ENCODE measurements at regions not wholly inside any gene's neighbourhood (a gene's known extent, or its start where the extent isn't known, plus 50 kb on each side); places are given as distances from the start of the nearest gene placed in this dataset.
A peak's percentile ranks its signal among the peaks of the same experiment; 100 is the strongest.

DNA sequence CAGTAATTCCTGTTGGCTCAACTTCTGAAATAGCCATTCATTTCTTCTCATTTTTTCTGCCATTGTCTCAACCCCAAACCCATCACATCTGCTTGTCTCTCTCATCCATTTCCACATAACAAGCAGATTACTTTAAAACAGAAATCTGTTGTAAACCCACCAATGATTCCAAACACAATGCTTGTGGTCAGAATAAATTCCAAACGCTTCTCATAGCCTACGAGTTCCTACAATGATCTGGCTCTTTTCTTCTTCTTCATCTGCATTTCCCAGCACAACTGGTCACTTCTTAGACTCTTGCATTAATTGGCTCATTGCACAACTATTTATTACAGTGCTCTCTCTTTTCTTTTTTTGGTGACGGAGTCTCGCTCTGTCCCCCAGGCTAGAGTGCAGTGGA lies 364.1 kb downstream of the GATA3 start:
- ChIA-PET POLR2A (interaction anchor here in 1 of 2 donors (0.6 kb wide), 1 partner anchor 86 kb away, joined by 5 read pairs; no protein-coding TSS in a partner anchor), CTCF (no interaction called here)
- no peaks in the 10 kb centered on the region for H3K9me3 ChIP-seq
- peak overlapping the region in 1 of 2 donors; percentile 17 for H3K27ac Mint-ChIP-seq
- H3K4me3 Mint-ChIP-seq: no peak overlapping the region
- H3K4me1 ChIP-seq (ENCODE audit: control insufficient read depth in 1 of 2, extremely low read depth in 1 of 2, insufficient read depth in 2 of 2, low read length in 2 of 2): peaks cover 6 to 17% of the 10 kb centered on the region in 2 experiments
- 100% methylated on average over 2 of the region's 4 CpGs for WGBS (ENCODE audit: insufficient coverage)
- H3K36me3 Mint-ChIP-seq: no peaks in the 10 kb centered on the region
- peaks cover 0 to 4% (median 3%) of the 10 kb centered on the region in 3 donors for H3K9me3 Mint-ChIP-seq
- no peak overlapping the region for H3K4me3 ChIP-seq (ENCODE audit: control insufficient read depth in 1 of 2, extremely low read depth in 1 of 2, low read length in 1 of 2)
- no peak for ATAC-seq (replicated peaks in 1 of 4)
- H3K36me3 ChIP-seq (ENCODE audit: control insufficient read depth in 2 of 2, extremely low read depth in 1 of 2, insufficient read depth in 1 of 2, low read length in 1 of 2): no peaks in the 10 kb centered on the region
- H3K27me3 ChIP-seq (replicated peaks in 1 of 2; ENCODE audit: control insufficient read depth in 2 of 2, extremely low read depth in 1 of 2, insufficient read depth in 2 of 2, low read length in 1 of 2): no peaks in the 10 kb centered on the region
- H3K27ac ChIP-seq (ENCODE audit: low read length): no peak overlapping the region
- no peak for DNase-seq
- H3K27me3 Mint-ChIP-seq: no peaks in the 10 kb centered on the region
- peaks cover 28 to 40% (median 31%) of the 10 kb centered on the region in 3 donors for H3K4me1 Mint-ChIP-seq

DNA sequence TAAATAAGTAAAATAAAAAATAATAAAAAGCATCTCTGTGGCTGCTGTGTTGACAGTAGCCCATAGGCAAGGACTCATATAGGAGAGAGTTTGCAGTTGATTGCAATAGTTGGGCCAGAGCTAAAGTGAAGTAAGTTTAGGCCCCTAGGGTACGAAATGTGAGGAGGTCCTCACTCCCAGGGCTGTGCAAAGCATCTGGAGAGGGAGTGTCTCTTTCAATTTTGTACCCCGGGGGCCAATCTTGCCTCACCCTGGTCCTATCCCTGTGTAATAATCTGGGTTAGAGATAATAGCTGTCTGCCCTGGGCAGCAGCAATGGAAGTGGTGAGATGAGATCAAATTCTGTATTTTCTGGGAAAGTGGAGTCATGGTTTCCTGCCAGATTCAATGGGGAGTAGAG lies 365.7 kb downstream of the GATA3 start:
- Mint-ChIP-seq H3K27ac (no peak overlapping the region), H3K9me3 (peaks cover 0 to 4% (median 0%) of the 10 kb centered on the region in 3 donors), H3K36me3 (no peaks in the 10 kb centered on the region), H3K27me3 (no peaks in the 10 kb centered on the region), H3K4me3 (no peak overlapping the region), H3K4me1 (peaks cover 38 to 44% (median 39%) of the 10 kb centered on the region in 3 donors)
- Histone ChIP-seq H3K36me3 (ENCODE audit: control insufficient read depth in 2 of 2, extremely low read depth in 1 of 2, insufficient read depth in 1 of 2, low read length in 1 of 2) (no peaks in the 10 kb centered on the region), H3K27ac (ENCODE audit: low read length) (no peak overlapping the region), H3K9me3 (no peaks in the 10 kb centered on the region), H3K27me3 (replicated peaks in 1 of 2; ENCODE audit: control insufficient read depth in 2 of 2, extremely low read depth in 1 of 2, insufficient read depth in 2 of 2, low read length in 1 of 2) (no peaks in the 10 kb centered on the region), H3K4me1 (ENCODE audit: control insufficient read depth in 1 of 2, extremely low read depth in 1 of 2, insufficient read depth in 2 of 2, low read length in 2 of 2) (peaks cover 14 to 22% of the 10 kb centered on the region in 2 experiments), H3K4me3 (ENCODE audit: control insufficient read depth in 1 of 2, extremely low read depth in 1 of 2, low read length in 1 of 2) (no peak overlapping the region)
- ChIA-PET CTCF (no interaction called here), POLR2A (no interaction called here)
- 93% methylated on average over 2 of the region's 2 CpGs for WGBS (ENCODE audit: insufficient coverage)
- DNase-seq (no peak), ATAC-seq (replicated peaks in 1 of 4) (no peak)

DNA sequence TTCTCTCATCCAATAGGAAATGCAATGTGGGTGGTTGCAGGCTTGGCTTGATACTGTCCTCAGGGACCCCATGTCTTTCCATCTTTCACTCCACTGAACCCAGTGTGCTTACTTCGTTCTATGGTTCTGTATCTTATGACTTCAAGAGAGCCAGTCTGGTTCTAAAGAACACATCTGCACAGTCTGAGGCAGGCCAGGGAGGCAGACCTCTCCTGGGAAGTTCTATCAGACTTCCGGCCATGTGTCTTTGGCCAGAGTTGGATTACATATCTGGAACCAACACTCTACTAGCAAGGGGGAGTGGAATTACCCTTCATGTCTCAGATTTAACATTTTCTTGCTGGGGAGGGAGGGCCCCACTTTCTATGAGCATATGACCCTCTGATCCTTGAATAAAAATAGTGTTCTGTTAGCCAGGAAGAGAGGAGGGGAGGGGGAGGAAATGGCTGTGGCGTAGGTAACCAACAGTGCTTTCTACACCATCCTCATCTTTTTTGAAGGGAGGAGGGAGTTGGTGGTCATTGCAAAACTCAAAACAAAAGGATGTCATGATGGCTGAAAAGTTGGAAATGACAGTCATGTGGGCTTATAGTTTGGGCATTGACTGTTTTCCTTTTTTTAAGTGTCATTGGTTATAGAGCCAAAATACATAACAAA lies 370.2 kb downstream of the GATA3 start:
- peak in 3 of 4 experiments; percentile 46 to 77 (median 50) for ATAC-seq (replicated peaks in 1 of 4)
- no peaks in the 10 kb centered on the region for H3K9me3 ChIP-seq
- Mint-ChIP-seq H3K4me1 (peaks cover 10 to 21% (median 12%) of the 10 kb centered on the region in 3 donors), H3K9me3 (peaks cover 0 to 4% (median 0%) of the 10 kb centered on the region in 3 donors), H3K36me3 (no peaks in the 10 kb centered on the region), H3K27ac (peak overlapping the region in 1 of 2 donors; percentile 73), H3K27me3 (no peaks in the 10 kb centered on the region), H3K4me3 (peak overlapping the region in 1 of 3 donors; percentile 18)
- WGBS (ENCODE audit: insufficient coverage): 67% methylated on average over 1 of the region's 3 CpGs
- ChIA-PET POLR2A (no interaction called here), CTCF (no interaction called here)
- no peak for DNase-seq
- no peaks in the 10 kb centered on the region for H3K27me3 ChIP-seq (replicated peaks in 1 of 2; ENCODE audit: control insufficient read depth in 2 of 2, extremely low read depth in 1 of 2, insufficient read depth in 2 of 2, low read length in 1 of 2)
- H3K4me3 ChIP-seq (ENCODE audit: control insufficient read depth in 1 of 2, extremely low read depth in 1 of 2, low read length in 1 of 2): no peak overlapping the region
- peaks cover 6 to 8% of the 10 kb centered on the region in 2 experiments for H3K4me1 ChIP-seq (ENCODE audit: control insufficient read depth in 1 of 2, extremely low read depth in 1 of 2, insufficient read depth in 2 of 2, low read length in 2 of 2)
- H3K36me3 ChIP-seq (ENCODE audit: control insufficient read depth in 2 of 2, extremely low read depth in 1 of 2, insufficient read depth in 1 of 2, low read length in 1 of 2): no peaks in the 10 kb centered on the region
- no peak overlapping the region for H3K27ac ChIP-seq (ENCODE audit: low read length)

DNA sequence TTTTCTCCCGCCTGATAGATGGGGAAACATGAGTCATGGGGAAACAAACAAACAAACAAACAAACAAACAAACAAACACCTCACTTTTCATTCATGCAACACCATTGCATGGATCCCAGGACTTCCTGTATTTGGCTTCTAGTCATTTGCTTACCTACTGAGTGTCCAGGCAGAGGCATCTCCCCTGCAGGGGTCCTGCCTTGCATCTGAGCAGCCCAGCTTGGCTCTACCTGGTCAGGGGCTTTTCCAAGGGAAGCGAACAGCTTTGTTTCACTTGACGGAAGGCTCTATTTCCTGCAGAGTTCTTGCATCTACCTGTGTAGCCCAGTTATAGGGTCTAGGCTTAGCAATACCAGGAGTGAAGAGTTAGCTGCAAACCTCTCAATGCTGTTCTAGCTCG lies 374.2 kb downstream of the GATA3 start:
- Mint-ChIP-seq H3K4me1 (peaks cover 10 to 23% (median 18%) of the 10 kb centered on the region in 3 donors), H3K27ac (no peak overlapping the region), H3K27me3 (peaks cover 2 to 7% of the 10 kb centered on the region in 2 donors), H3K9me3 (no peaks in the 10 kb centered on the region), H3K4me3 (no peak overlapping the region), H3K36me3 (no peaks in the 10 kb centered on the region)
- no peak overlapping the region for H3K27ac ChIP-seq (ENCODE audit: low read length)
- peaks cover 0 to 5% of the 10 kb centered on the region in 2 experiments for H3K27me3 ChIP-seq (replicated peaks in 1 of 2; ENCODE audit: control insufficient read depth in 2 of 2, extremely low read depth in 1 of 2, insufficient read depth in 2 of 2, low read length in 1 of 2)
- no peak overlapping the region for H3K4me3 ChIP-seq (ENCODE audit: control insufficient read depth in 1 of 2, extremely low read depth in 1 of 2, low read length in 1 of 2)
- no peaks in the 10 kb centered on the region for H3K9me3 ChIP-seq
- 89% methylated on average over 2 of the region's 4 CpGs for WGBS (ENCODE audit: insufficient coverage)
- DNase-seq (no peak), ATAC-seq (replicated peaks in 1 of 4) (no peak)
- ChIA-PET POLR2A (interaction anchor here in 1 of 2 donors (0.6 kb wide), 1 partner anchor 30 kb away, joined by 3 read pairs; no protein-coding TSS in a partner anchor), CTCF (interaction anchor here in 1 of 2 donors (1.4 kb wide), 1 partner anchor 15 kb away, joined by 3 read pairs; no protein-coding TSS in a partner anchor)
- peaks cover 6 to 8% of the 10 kb centered on the region in 2 experiments for H3K4me1 ChIP-seq (ENCODE audit: control insufficient read depth in 1 of 2, extremely low read depth in 1 of 2, insufficient read depth in 2 of 2, low read length in 2 of 2)
- H3K36me3 ChIP-seq (ENCODE audit: control insufficient read depth in 2 of 2, extremely low read depth in 1 of 2, insufficient read depth in 1 of 2, low read length in 1 of 2): no peaks in the 10 kb centered on the region

DNA sequence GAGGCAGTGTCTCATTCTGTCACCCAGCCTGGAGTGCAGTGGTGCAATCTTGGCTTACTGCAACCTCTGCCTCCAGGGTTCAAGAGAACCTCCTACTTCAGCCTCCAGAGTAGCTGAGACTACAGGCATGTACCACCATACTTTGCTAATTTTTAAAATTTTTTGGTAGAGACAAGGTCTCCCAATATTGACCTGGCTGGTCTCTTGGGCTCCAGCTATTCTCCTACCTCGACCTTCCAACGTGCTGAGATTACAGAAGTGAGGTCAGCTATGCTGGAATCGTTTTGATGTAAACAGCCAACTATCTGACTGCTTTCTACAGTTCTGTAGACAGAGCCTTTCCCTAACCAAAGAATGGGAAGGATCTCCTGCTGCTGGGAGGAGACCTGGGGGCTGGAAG lies 375.8 kb downstream of the GATA3 start:
- ChIA-PET POLR2A (no interaction called here), CTCF (interaction anchor here in 1 of 2 donors (0.6 kb wide), 1 partner anchor 147 kb away, joined by 4 read pairs; no protein-coding TSS in a partner anchor)
- no peak overlapping the region for H3K4me3 Mint-ChIP-seq

DNA sequence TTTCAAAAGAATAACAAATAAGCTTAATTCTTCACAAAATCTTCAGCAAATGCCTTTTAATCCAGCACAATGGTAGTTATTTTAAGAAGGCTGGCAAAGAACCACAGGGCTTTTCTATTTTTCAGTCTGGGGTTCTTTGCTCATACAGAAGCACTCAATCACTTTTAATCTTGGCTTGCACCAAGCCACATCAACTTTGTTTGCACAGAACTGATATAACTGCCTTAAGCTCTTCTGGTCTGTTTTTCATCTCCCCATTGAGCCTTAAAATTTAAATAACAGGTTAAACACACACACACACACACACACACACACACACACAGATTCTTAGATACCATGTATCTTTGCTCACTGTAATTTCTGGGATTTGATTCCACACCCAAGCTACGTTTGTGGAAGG lies 377.0 kb downstream of the GATA3 start:
- H3K36me3 ChIP-seq (ENCODE audit: control insufficient read depth in 2 of 2, extremely low read depth in 1 of 2, insufficient read depth in 1 of 2, low read length in 1 of 2): no peaks in the 10 kb centered on the region
- no peaks in the 10 kb centered on the region for H3K36me3 Mint-ChIP-seq
- peaks cover 1 to 9% (median 8%) of the 10 kb centered on the region in 3 donors for H3K4me1 Mint-ChIP-seq
- no peaks in the 10 kb centered on the region for H3K9me3 ChIP-seq
- no peaks in the 10 kb centered on the region for H3K4me1 ChIP-seq (ENCODE audit: control insufficient read depth in 1 of 2, extremely low read depth in 1 of 2, insufficient read depth in 2 of 2, low read length in 2 of 2)
- no peak overlapping the region for H3K4me3 ChIP-seq (ENCODE audit: control insufficient read depth in 1 of 2, extremely low read depth in 1 of 2, low read length in 1 of 2)
- ATAC-seq (replicated peaks in 1 of 4): no peak
- no peak overlapping the region for H3K27ac ChIP-seq (ENCODE audit: low read length)
- WGBS (ENCODE audit: insufficient coverage): no CpG with 5 or more reads among the region's 1 CpG
- H3K27me3 Mint-ChIP-seq: peaks cover 4 to 7% of the 10 kb centered on the region in 2 donors
- ChIA-PET CTCF (interaction anchor here in 1 of 2 donors (0.6 to 0.7 kb wide), 2 partner anchors 14 to 60 kb away, joined by 3 to 5 read pairs; no protein-coding TSS in a partner anchor), POLR2A (interaction anchor here in 1 of 2 donors (0.6 kb wide), 1 partner anchor 208 kb away, joined by 3 read pairs; no protein-coding TSS in a partner anchor)
- no peaks in the 10 kb centered on the region for H3K9me3 Mint-ChIP-seq
- DNase-seq: no peak
- no peak overlapping the region for H3K27ac Mint-ChIP-seq
- peaks cover 0 to 5% of the 10 kb centered on the region in 2 experiments for H3K27me3 ChIP-seq (replicated peaks in 1 of 2; ENCODE audit: control insufficient read depth in 2 of 2, extremely low read depth in 1 of 2, insufficient read depth in 2 of 2, low read length in 1 of 2)
- no peak overlapping the region for H3K4me3 Mint-ChIP-seq

More for the DNA sequence above, 375.8 kb downstream of the GATA3 start:
- Mint-ChIP-seq H3K4me1 (peaks cover 1 to 12% (median 8%) of the 10 kb centered on the region in 3 donors), H3K9me3 (no peaks in the 10 kb centered on the region), H3K27ac (no peak overlapping the region), H3K36me3 (no peaks in the 10 kb centered on the region), H3K27me3 (peaks cover 4 to 7% of the 10 kb centered on the region in 2 donors)
- Histone ChIP-seq H3K27me3 (replicated peaks in 1 of 2; ENCODE audit: control insufficient read depth in 2 of 2, extremely low read depth in 1 of 2, insufficient read depth in 2 of 2, low read length in 1 of 2) (peaks cover 0 to 5% of the 10 kb centered on the region in 2 experiments), H3K9me3 (no peaks in the 10 kb centered on the region), H3K27ac (ENCODE audit: low read length) (no peak overlapping the region), H3K4me3 (ENCODE audit: control insufficient read depth in 1 of 2, extremely low read depth in 1 of 2, low read length in 1 of 2) (no peak overlapping the region), H3K4me1 (ENCODE audit: control insufficient read depth in 1 of 2, extremely low read depth in 1 of 2, insufficient read depth in 2 of 2, low read length in 2 of 2) (no peaks in the 10 kb centered on the region), H3K36me3 (ENCODE audit: control insufficient read depth in 2 of 2, extremely low read depth in 1 of 2, insufficient read depth in 1 of 2, low read length in 1 of 2) (no peaks in the 10 kb centered on the region)
- ATAC-seq (replicated peaks in 1 of 4) (no peak), DNase-seq (no peak)
- WGBS (ENCODE audit: insufficient coverage): 93% methylated on average over 2 of the region's 3 CpGs
